ENCODE measurements at regions not wholly inside any gene's neighbourhood (a gene's known extent, or its start where the extent isn't known, plus 50 kb on each side); places are given as distances from the start of the nearest gene placed in this dataset.

DNA sequence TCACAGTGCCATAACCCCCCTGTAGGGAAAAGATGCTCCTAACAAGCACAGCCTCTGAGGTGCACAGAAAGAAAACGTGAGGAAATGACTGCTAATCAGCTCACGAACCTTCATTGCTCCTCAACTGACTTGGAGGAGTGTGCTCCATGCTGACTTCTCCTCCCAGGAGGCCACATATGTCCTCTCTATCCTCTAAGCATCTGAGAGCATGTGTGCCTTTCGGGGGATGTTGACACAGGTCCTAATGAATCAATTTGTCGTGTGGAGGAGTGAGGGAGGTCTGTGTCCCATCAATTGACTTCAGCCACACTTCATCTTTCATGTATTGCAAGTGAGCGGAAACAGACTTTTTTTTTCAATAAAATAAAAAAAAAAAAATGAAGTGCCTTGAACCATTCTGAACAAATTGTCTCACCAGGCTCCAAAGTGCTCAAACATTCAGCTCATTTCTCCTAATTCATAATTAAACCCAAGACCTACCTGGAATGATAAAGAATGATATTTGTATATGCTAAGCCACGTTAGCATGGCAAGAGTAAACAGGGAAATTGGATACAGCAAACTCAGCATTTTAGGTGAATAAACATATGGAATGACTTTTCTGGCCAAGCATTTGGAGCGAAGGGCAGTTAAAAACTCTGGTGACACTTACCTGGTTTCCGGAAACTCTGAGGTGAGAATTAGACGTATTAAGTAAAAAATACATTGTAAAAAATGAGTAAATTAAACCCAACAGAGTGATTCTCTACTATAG lies 317.6 kb upstream of the FAT3 start:
- H3K27me3 Mint-ChIP-seq (ENCODE audit: low read depth), result no peaks in the 10 kb centered on the region
- no peaks in the 10 kb centered on the region for H3K36me3 Mint-ChIP-seq
- TF ChIP-seq CTCF (IDR thresholded peaks at IDR 0.05; ENCODE audit: unreplicated experiment), result no peak
- H3K4me1 Mint-ChIP-seq, result peaks cover 2% of the 10 kb centered on the region
- no peak overlapping the region for H3K27ac Mint-ChIP-seq
- H3K4me3 Mint-ChIP-seq, result no peak overlapping the region
- no peak for DNase-seq (ENCODE audit: low spot score in 2 of 2, unreplicated experiment in 2 of 2)
- peaks cover 3% of the 10 kb centered on the region for H3K9me3 Mint-ChIP-seq

DNA sequence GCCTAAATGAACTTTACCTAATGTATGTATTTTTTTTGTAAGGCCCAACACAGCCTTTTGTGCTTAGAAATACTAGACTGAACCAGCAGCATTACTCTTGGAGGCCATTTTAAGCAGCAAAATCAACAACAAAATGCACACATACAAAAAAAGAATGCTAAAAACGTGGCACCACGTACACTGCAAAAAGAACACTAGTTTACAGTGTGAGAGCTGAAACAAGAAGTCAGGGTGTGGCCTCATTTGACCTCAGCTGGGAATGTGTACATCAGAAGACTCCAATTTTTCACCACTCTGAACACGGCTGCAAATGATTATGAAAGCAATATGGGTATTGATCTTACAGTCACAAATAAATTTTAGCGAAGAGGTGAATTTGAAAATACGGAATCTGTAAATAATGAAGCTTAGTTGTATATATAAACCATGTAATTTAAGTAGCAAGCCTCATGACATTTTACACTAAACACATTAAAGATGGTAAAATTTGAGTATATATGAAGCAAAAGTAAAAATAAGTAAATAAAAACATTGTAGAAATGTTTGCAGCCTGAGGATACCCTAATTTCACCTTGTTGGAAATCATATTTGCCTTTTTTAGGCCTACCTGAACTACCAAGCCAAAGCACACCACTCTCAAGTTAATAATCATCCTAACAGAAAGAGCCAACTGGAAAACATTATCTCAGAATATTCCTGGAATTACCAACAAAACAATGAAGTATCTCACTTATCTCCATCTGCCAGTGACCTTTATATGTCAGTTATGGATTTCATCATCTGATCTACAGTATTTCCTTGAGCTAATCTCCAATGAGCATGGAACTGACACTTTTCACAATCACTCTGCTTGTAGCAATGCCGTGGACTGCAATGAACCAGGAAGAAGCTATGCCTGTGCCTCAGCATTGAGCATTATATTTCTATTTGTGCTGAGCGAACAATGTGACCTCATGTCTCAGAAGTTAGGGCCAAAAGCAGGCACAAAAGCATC lies 319.5 kb upstream of the FAT3 start:
- Mint-ChIP-seq H3K36me3 (no peaks in the 10 kb centered on the region), H3K4me1 (peaks cover 2% of the 10 kb centered on the region), H3K4me3 (no peak overlapping the region), H3K9me3 (peaks cover 3% of the 10 kb centered on the region), H3K27me3 (ENCODE audit: low read depth) (no peaks in the 10 kb centered on the region), H3K27ac (no peak overlapping the region)
- no peak for DNase-seq (ENCODE audit: low spot score in 2 of 2, unreplicated experiment in 2 of 2)
- TF ChIP-seq CTCF (IDR thresholded peaks at IDR 0.05; ENCODE audit: unreplicated experiment), result no peak

- peaks cover 2% of the 10 kb centered on the region for H3K4me1 Mint-ChIP-seq
- no peaks in the 10 kb centered on the region for H3K27me3 Mint-ChIP-seq (ENCODE audit: low read depth)
- no peak for TF ChIP-seq CTCF (IDR thresholded peaks at IDR 0.05; ENCODE audit: unreplicated experiment)
- no peak overlapping the region for H3K27ac Mint-ChIP-seq
- no peak for DNase-seq (ENCODE audit: low spot score in 2 of 2, unreplicated experiment in 2 of 2)
- peaks cover 3% of the 10 kb centered on the region for H3K9me3 Mint-ChIP-seq
- H3K36me3 Mint-ChIP-seq, result no peaks in the 10 kb centered on the region
- H3K4me3 Mint-ChIP-seq, result no peak overlapping the region
Observed at GRCh38 chr11:91902312-91902711, 322.3 kb upstream of the FAT3 start.

DNA sequence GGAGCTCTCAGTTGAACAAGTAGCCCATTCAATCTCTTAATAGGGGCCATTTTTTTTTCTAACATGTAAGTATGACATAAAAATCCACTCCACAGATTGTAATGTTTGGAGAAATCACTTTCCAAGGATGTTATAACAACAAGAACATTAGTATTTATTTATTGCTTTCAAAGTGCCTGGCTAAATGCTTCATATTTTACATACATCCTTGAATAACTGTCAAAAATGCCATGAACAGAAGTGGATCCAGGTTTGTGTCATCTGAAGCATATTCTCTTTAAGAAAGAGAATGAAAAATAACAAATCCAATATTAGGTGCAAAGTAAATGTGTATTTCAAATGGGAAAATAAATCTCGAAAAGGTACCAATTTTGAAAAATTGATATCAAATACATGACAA lies 344.0 kb upstream of the FAT3 start:
- TF ChIP-seq CTCF (IDR thresholded peaks at IDR 0.05; ENCODE audit: unreplicated experiment), result no peak
- Mint-ChIP-seq H3K9me3 (no peaks in the 10 kb centered on the region), H3K4me1 (peaks cover 8% of the 10 kb centered on the region), H3K27me3 (ENCODE audit: low read depth) (no peaks in the 10 kb centered on the region), H3K27ac (no peak overlapping the region), H3K36me3 (no peaks in the 10 kb centered on the region), H3K4me3 (no peak overlapping the region)
- DNase-seq (ENCODE audit: low spot score in 2 of 2, unreplicated experiment in 2 of 2), result no peak

DNA sequence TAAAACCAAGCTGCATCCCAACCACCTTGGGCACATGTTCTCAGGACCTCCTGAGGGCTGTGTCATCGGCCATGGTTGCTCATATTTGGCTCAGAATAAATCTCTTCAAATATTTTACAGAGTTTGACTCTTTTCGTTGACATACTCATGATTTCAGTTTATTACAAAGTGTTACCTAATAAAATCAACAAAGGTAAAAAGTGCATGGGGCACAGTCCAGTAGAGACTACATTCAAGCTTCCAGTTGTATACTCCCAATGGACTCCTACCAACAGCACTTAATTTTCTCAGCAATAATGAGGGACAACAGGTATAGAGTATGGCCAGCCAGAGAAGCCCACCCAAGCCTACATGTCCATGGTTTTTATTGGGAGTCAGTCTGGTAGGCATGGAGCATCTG lies 347.9 kb upstream of the FAT3 start:
- Mint-ChIP-seq H3K4me1 (peaks cover 21% of the 10 kb centered on the region), H3K36me3 (no peaks in the 10 kb centered on the region), H3K4me3 (no peak overlapping the region), H3K9me3 (no peaks in the 10 kb centered on the region), H3K27ac (no peak overlapping the region), H3K27me3 (ENCODE audit: low read depth) (no peaks in the 10 kb centered on the region)
- no peak for DNase-seq (ENCODE audit: low spot score in 2 of 2, unreplicated experiment in 2 of 2)
- TF ChIP-seq CTCF (IDR thresholded peaks at IDR 0.05; ENCODE audit: unreplicated experiment), result no peak

All from mesothelial cell of epicardium (in vitro differentiated cells).